GM21576 (cell line): ENCODE measurements at regions not wholly inside any gene's neighbourhood (a gene's known extent, or its start where the extent isn't known, plus 50 kb on each side); places are given as distances from the start of the nearest gene placed in this dataset.
"Not testable (repeated sequence)": the region's sequence is repeated elsewhere in the genome, so short reads cannot be mapped to it uniquely, and the experiment has no call there.

Experiments
- ATAC-seq: cut with Tn5 transposase; IDR thresholded peaks from one replicate; pipeline ENCODE4 v1.9.1; 2021; ENCODE audit warnings: mild to moderate bottlenecking, moderate library complexity; ENCODE audit not compliant: unreplicated experiment

DNA sequence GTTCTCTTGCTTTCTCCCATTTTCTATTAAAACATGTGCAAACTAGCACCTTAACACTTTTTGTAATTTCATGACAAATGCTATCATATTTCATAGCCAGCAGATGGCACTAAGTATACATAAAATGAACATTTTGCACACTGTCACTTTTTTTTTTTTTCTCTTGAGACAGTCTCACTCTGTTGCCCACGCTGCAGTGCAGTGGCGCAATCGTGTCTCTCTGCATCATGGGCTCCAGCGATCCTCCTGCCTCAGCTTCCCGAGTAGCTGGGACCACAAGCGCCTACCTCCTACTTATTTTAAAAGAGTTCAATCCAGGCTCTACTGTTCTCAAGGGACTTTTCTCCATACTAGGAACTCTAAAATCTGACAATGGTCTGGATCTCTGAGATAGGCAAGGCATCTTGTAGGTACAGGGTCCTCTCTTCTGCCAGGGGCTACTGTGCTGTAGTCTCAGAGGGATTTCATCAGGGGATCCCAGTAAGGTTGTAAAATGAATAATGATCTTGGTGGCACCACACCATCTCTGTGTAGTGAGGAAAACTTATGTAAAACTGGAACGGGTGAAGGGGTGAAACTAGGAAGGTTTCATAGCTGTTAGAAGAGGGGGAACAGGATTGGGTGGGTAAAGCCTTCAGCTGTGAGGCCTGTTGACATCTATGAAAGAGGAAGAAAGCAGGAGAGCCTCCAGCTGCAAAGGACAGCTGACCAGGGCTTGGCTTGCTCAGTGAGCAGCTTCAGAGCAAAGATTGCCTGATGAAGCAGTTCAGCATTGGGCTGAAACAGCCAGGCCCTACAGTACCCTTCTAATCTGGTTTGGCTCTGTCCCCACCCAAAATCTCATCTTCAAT is 196.9 kb downstream of the AVL9 start:
- ATAC-seq, result peak; percentile 86

DNA sequence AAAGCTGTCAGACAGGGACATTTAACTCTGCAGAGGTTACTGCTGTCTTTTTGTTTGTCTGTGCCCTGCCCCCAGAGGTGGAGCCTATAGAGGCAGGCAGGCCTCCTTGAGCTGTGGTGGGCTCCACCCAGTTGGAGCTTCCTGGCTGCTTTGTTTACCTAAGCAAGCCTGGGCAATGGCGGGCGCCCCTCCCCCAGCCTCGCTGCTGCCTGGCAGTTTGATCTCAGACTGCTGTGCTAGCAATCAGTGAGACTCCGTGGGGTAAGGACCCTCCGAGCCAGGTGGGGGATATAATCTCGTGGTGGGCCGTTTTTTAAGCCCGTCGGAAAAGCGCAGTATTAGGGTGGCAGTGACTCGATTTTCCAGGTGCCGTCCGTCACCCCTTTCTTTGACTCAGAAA is 192.8 kb downstream of the AVL9 start:
- ATAC-seq, result not testable (repeated sequence)

DNA sequence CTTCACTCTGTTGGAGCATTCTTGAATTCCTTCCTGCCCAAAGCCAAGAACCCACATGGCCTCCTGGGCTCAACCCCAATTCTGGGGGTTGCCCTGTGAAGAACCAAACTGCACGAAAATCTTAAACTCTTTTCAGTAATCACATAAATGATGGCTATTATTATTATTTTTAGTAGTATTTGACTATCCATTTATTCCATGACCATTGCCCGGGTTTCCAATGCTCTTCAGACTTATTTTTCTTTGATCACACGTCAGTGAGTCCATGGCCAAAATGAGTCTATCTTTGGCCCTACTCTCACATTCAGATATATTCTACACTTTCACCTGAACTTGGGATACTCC is 185.9 kb downstream of the AVL9 start:
- ATAC-seq, result no peak

DNA sequence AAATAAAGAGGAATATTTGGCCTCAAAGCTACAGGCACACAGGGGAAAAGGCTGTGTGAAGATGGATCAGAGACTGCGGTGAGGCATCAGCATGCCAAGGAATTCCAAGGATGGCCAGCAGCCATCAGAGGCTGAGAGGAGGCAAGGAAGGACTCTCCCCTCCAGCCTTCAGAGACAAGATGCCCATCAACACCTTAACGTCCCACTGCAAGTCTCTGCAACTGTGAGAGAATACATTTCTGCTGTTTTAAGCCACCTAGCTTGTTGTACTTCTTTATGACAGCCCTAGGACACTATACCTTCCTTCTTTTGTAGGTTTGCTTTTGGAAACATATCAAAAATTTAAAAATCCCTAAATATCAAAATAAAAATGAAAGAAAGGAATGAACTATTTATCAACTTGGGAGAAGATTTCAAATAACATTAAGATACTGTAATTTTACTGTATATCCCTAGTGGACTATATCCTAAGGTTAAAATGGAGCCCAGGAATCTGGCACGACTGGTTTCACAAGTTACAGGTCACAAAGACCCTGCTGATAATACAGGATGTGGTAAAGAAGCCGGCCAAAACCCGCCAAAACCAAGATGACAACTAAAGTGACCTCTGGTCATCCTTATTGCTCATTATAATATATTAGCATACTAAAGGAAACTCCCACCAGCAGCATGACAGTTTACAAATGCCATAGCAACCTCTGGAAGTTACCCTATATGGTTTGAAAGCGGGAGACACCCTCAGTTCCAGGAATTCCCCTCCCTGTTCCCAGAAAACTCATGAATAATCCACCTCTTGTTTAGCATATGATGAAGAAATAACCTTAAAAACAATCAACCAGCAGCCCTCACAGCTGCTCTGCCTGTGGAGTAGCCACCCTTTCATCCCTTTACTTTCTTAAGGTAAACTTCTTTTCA is 185.2 kb downstream of the AVL9 start:
- ATAC-seq, result no peak

DNA sequence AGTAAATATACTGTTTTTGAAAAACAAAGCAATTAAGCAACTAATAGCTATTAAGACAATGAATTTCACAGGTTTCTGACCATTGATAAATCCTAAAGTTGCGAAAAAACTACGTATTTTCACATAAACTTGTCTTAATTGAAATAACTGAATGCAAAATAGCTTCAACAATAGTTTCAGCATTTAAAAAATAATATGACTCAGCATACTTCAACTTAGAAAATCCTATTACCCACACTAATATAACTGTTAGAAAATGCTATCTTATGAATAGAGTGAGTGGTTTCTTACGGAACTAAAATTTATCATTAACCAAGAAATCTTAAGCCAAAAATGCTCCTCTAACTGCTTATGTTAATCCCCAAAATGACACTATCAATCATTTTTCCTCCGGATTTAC is 183.9 kb downstream of the AVL9 start:
- ATAC-seq, result no peak

DNA sequence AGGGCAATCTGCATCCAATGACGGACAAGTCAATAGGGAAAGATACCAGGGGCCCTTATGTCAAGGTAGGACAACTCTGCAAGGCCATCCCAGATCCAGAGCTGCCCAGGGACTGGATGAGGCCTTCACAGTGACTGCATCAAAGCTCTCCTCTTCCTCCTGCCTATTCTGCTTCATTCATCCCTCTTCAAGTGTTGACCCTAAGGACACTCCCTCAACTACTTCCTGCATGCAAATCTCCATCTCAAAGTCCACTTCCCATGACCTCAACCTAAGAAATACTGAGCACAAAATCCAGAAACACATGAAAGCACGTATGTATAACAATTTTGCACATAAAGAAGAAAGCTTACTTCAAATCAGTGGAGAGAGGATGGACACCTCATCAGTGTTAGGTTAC is 182.3 kb downstream of the AVL9 start:
- ATAC-seq, result no peak

DNA sequence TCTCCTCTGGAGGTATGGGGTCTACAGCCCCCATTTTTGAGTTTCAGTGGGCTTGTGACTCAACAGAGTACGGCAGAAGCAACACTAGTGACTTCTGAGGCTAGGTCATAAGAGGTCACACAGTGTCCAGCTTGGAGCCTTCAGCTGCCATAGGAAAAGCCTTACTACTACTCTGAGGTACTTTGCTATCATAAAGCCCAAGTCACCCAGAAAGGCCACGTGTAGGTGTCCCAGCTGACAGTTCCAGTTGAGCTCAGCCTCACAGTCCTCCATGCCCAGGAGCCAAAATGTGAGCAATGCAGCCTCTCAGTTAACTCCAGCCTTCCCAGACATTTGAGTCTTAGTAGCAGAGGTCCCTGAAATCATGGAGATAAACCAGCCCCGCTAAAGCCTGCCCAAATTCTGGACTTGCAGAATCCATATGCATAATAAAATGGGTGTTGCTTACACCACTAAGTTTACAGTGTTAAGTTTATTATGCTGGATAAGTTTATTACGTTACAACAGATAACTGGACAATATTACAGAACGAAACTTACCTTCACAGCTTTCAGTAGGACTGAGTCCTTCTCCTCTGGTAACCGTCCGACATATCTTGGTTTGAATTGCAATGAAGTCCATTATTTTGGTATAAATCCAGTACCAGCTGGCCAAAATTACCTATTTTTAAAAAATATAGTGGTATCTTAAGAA is 181.1 kb downstream of the AVL9 start:
- ATAC-seq, result no peak

DNA sequence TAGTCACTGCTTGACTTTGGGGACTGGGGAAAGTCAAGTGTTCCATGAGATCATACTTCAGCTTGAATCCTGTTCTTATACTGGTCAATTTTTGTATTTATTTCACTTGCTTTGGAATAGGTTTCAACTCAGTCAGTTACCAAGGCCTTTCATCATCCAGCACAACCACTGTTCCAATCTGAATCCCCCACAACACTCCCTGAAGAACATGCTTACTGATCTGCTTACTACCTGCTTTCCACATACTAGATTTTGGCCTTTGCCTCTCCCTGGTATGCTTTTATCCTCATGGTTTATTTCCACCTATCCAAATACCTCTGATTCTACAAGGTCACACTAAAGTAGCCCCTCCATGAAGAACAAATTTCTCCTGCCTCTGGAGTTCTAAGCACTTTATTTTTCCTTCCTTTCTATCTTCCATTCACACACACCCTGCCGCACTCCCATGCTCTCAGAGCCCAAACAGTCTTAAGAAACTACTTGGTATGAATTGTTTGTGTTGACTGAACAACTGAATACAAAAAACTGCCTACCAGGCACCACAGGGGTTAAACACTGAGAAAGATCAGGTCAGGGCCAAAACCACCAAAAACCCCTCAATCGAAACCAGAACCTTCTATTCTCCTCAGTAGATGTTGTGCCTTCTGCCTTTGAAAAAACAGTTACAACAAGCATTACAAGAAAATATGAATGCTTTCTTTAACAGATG is 178.1 kb downstream of the AVL9 start:
- ATAC-seq, result no peak

DNA sequence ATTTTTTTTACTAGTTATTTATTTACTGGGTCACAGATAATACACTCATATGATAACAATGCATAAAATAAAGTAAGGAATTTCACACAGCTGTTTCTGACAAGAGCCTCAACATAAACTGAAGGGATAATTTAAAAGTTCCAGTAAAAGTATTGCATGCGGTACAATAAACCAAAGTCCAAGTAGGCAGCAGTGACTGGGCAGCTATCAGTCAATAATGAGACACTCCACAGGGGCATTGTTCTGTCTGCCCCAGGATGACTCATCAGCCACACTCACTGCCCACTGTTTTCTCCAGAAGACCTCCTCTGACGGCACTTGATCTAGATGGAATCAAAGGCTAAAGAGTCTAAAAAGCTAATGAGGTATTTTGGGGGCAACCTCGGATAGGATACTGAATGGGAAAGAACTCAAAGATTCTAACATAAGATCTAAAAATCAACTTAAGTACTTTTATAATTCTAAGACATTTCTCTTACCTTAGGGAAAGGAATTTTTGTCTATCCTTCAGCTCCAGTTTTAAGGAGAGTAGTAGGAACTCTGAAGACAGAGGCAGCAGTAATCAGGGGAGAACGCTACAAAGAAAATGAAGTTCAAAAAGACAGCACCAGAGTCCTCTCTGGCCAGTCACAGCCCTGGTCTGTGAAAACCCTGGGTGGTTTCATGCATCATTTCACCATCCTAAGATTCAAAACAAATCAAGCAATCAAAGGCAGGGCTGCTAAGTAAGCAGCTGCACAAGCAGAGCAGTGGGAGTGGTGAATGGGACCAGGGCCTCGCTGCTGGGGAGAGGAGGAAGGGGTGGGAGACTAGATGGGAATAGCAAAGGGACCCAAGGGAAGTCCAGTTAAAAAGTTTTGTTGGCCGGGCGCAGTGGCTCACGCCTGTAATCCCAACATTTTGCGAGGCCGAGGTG is 175.1 kb downstream of the AVL9 start:
- ATAC-seq, result no peak

DNA sequence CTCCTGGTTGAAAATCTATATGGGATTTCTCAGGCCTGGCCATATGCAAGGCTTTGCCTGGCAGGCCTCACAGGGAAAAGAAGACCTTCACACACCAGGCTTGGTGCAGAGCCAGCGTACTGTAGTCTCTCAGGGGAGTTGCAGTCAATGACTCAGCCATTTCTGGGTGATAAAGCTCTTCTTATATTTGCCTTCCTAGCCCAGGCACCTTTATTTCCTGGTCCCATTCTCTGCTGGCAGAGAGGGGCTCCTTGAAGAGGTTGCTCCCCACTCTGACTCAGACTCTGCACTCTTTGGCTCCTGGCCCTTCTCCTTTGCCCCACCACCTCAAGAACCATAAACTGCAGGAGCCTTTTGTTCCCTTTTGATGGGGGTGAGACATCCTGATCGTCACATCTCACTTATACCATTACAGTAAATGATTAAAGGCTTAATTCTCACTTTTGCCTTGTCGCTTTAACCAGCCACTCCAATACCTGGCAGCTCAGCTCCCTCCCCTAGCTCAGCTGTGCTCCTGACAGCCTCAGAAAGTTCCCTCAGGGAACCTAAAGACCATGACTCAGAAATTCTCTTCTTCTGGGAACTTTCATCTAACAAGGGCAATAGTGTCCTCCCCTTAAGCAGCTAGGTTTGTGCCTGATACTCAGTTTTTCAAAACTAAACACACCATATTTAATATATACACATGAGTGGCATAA is 174.0 kb downstream of the AVL9 start:
- ATAC-seq, result not testable (repeated sequence)

DNA sequence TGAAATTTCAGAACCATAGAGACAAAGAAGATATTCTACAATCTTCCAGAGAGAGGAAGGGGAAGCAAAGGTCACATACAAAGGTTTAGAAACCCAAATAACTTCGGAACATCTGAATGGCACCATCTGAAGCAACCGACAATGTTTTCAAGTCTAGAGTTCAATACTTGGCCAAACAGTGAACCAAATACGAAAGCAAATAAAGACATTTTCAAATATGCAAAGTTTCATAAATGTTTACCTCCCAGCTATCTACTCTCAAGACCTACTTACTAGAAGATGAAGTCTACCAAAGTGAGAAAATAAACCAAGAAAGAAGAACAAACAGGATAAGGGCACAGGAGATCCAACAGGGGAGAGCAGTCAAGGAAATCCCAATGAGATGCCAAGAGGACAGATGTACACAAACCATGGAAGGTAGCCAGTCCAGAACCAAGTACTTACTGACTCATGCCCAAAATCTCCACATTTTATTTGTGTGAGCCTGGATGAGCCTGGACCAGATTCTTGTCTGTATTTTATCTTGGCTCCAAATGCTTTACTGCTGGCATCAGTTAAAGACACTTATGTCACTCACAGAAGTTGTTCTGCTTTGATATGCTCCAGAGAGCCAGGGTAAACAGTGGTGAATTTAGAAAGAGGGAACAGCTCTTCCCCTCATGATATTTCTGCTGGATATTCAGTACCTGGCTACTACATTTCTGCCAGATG is 173.3 kb downstream of the AVL9 start:
- ATAC-seq, result not testable (repeated sequence)

DNA sequence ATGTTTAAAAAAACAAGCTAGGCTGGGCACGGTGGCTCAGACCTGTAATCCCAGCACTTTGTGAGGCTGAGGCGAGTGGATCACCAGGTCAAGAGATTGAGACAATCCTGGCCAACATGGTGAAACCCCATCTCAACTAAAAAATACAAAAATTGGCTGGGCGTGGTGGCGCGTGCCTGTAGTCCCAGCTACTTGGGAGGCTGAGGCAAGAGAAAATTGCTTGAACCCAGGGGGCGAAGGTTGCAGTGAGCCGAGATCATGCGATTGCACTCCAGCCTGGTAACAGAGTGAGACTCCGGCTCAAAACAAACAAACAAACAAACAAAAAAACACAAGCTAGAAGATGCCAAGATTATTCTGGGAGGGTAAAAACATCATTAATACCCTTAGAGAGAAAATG is 172.3 kb downstream of the AVL9 start:
- not testable (repeated sequence) for ATAC-seq

DNA sequence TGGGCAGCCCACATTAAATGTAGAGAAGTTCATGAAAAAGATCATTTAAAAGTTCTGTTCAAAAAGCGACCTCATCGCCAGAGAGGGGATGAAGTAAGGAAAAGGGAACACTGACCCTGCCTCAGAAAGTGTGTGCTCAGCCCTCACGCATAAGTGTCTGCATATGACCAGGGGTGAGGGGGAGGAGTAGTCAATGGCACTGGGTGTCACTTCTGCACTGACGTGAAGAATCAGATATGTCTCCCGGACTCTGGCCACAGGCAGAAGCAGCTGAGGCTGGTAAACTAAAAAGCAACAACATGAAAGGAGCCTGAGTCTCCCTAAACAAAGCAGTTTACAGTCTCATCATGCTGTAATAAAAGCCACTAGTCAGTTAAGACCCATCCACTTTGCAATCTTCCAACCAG is 168.5 kb downstream of the AVL9 start:
- not testable (repeated sequence) for ATAC-seq

DNA sequence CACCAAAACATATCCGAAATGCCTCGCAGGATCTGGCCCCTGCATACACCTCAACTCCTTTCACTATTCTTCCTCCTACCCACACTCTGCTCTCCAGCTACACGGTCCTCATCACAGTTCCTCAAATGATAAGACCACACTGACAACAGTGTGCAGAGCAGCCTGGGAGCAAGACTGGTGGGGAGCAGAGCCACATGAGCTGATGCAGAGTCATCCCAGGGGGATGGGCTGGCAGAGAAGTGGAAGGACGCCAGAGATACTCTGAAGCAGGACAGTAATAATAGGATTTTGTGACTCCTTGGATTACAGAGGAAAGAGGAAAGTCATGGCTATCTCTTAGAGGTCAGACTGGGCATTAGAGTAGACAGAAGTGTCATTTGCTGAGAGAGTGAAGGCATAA is 167.2 kb downstream of the AVL9 start:
- ATAC-seq, result not testable (repeated sequence)

DNA sequence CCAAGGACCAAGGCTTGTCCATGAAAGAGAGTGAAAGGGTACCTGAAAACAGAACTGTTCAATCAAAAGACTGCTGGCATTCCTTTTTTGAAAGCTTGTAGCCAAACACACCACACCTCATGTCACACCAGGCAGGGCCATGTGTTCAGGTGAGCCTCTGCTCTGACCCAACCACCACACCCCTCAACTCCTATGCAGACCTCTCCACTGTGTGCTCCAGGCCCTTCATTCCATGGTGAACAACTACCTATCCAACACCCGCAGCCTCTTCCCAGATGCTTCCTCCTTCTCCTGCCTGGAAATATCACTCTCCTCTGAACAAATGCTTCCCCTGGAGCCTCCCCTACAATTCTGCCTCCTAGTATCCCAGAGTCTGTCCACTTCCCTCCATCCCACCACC is 166.6 kb downstream of the AVL9 start:
- ATAC-seq, result no peak

DNA sequence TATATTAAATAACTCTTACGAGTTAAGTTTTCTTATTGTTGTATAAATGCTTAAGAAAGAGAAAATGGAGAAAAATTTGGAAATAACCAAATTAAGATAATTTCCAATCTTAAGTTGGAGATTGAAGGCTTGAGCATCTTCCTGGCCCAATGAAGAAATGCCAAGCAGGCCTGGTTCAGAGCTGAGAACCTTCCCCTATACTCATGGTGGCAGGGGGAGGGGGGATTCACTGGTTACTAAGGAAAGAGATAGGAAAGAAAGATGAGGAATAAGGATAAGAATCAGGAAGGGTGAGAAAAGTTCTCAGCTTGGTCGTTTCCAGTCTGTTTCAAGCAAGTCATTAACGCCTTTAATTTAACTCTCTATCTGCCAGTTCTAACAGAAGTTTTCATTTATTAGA is 166.2 kb downstream of the AVL9 start:
- no peak for ATAC-seq

DNA sequence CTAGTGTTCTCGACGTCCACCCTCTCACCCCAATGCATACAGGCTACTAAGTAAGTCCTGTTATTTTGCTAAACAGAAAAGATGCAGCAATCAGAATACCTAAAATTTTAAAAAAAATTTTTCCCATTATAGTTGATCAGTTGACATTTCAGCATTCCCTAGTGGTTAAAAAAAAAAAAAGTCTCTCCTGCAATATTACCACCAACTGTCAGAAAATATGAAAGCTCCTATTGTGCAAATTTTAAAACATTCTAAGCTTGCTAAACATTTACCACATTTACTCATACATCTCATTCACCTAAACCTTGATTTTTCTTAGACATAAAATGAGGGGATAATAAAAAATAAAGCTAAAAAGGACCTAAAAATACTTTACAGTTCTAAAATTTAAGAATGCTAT is 165.6 kb downstream of the AVL9 start:
- no peak for ATAC-seq

DNA sequence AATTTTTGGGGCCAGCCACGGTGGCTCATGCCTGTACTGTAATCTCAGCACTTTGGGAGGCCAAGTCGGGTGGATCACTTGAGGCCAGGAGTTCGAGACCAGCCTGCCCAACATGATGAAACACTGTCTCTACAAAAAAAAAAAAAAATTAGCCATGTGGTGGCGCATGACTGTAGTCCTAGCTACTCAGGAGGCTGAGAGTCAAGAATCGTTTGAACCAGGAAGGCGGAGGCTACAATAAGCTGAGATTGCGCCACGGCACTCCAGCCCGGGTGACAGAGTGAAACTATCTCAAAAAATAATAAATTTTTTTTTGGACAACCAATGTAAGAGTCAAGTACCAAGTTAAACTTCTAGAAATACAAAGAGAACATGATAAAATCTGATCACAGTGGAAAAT is 164.6 kb downstream of the AVL9 start:
- no peak for ATAC-seq

DNA sequence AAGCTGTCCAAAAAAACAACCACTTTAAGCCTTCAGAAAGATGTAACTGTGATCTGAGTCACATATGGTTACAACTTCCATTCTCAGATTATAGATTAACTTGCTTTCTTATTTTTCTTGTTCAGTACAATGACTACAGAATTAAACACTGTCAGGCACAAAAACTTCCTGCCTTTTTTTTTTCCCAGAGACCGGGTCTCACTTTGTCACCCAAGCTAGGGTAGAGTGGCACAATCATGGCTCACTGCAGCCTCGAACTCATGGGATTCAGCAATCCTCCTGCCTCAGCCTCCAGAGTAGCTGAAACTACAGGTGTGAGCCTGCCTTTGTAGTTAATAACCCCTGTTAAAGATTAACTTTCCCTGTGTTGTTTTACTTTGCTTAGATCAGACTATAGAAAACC is 163.2 kb downstream of the AVL9 start:
- peak; percentile 47 for ATAC-seq
